ENCODE measurements at regions not wholly inside any gene's neighbourhood (a gene's known extent, or its start where the extent isn't known, plus 50 kb on each side); places are given as distances from the start of the nearest gene placed in this dataset.

- TF ChIP-seq TRIM28 (IDR thresholded peaks at IDR 0.05) (no peak), ZNF41 (CRISPR knock-in tag; conservative IDR thresholded peaks at IDR 0.05) (no peak), SIN3B (IDR thresholded peaks at IDR 0.05; ENCODE audit: low read depth) (no peak), EP300 (IDR thresholded peaks at IDR 0.05; ENCODE audit: low read length) (peak; percentile 57; the same call in 1 of the 2 replicates), SAFB2 (IDR thresholded peaks at IDR 0.05; ENCODE audit: borderline replicate concordance, low read depth, low read length, severe bottlenecking) (no peak), NR2F6 (CRISPR knock-in tag; IDR thresholded peaks at IDR 0.05) (no peak), ZNF347 (CRISPR knock-in tag; IDR thresholded peaks at IDR 0.05; ENCODE audit: low read depth) (no peak), MTA3 (IDR thresholded peaks at IDR 0.05; ENCODE audit: borderline replicate concordance) (0 out of 2 replicates have a peak, but pooled peaks have one; percentile 28), C11orf30 (IDR thresholded peaks at IDR 0.05; ENCODE audit: low read depth) (peak; percentile 58), DPF2 (IDR thresholded peaks at IDR 0.05) (peak; percentile 42; the same call in 1 of the 2 replicates), SP1 (CRISPR knock-in tag; IDR thresholded peaks at IDR 0.05) (no peak), SRSF1 (IDR thresholded peaks at IDR 0.05; ENCODE audit: low read depth, low read length) (no peak), ZNF24 (IDR thresholded peaks at IDR 0.05) (peak; percentile 36; the same call in 1 of the 2 replicates), ATF6 (CRISPR knock-in tag; IDR thresholded peaks at IDR 0.05) (no peak), ZNF449 (CRISPR knock-in tag; IDR thresholded peaks at IDR 0.05) (0 out of 2 replicates have a peak, but pooled peaks have one; percentile 53), ZNF592 (IDR thresholded peaks at IDR 0.05) (peak; percentile 72; the same call in 1 of the 2 replicates)
- TF ChIP-seq, protein P1, sequence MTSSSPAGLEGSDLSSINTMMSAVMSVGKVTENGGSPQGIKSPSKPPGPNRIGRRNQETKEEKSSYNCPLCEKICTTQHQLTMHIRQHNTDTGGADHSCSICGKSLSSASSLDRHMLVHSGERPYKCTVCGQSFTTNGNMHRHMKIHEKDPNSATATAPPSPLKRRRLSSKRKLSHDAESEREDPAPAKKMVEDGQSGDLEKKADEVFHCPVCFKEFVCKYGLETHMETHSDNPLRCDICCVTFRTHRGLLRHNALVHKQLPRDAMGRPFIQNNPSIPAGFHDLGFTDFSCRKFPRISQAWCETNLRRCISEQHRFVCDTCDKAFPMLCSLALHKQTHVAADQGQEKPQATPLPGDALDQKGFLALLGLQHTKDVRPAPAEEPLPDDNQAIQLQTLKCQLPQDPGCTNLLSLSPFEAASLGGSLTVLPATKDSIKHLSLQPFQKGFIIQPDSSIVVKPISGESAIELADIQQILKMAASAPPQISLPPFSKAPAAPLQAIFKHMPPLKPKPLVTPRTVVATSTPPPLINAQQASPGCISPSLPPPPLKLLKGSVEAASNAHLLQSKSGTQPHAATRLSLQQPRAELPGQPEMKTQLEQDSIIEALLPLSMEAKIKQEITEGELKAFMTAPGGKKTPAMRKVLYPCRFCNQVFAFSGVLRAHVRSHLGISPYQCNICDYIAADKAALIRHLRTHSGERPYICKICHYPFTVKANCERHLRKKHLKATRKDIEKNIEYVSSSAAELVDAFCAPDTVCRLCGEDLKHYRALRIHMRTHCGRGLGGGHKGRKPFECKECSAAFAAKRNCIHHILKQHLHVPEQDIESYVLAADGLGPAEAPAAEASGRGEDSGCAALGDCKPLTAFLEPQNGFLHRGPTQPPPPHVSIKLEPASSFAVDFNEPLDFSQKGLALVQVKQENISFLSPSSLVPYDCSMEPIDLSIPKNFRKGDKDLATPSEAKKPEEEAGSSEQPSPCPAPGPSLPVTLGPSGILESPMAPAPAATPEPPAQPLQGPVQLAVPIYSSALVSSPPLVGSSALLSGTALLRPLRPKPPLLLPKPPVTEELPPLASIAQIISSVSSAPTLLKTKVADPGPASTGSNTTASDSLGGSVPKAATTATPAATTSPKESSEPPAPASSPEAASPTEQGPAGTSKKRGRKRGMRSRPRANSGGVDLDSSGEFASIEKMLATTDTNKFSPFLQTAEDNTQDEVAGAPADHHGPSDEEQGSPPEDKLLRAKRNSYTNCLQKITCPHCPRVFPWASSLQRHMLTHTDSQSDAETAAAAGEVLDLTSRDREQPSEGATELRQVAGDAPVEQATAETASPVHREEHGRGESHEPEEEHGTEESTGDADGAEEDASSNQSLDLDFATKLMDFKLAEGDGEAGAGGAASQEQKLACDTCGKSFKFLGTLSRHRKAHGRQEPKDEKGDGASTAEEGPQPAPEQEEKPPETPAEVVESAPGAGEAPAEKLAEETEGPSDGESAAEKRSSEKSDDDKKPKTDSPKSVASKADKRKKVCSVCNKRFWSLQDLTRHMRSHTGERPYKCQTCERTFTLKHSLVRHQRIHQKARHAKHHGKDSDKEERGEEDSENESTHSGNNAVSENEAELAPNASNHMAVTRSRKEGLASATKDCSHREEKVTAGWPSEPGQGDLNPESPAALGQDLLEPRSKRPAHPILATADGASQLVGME (CRISPR knock-in tag; IDR thresholded peaks at IDR 0.05): no peak
These were observed 153.5 kb downstream of the PRELID2 start (continued) for GRCh38 chr5:145681686-145682085.

Measured in K562 (cell line).